H1 (cell line): ENCODE measurements at regions not wholly inside any gene's neighbourhood (a gene's known extent, or its start where the extent isn't known, plus 50 kb on each side); places are given as distances from the start of the nearest gene placed in this dataset.

Experiments used
- CTCF ChIA-PET: fragments of 300-600 bp; sonication (Branson Sonifier 250); formaldehyde crosslinking; loops from one replicate; lab custom pipeline; 2021; ENCODE audit not compliant: partially characterized antibody; lab: Charles Lee
- POLR2A ChIA-PET: fragments of 300-600 bp; sonication (Branson Sonifier 250); formaldehyde crosslinking; loops from one replicate; lab custom pipeline; 2021; ENCODE audit warnings: inconsistent platforms; ENCODE audit not compliant: partially characterized antibody; lab: Charles Lee
- DNase-seq, 2 experiments: peaks; one replicate each; pipeline versions ENCODE4 v3.0.0 to v3.0.0-alpha.2; 2010 to 2022; ENCODE audit warnings: low spot score in 2 of 2, low read depth in 1 of 2, mixed read lengths in 1 of 2
- FAIRE-seq: peaks from 2 replicates; lab custom pipeline; 2011; peaks lifted over from hg19 to GRCh38; lab: Jason Lieb, UNC
- H2AFZ ChIP-seq: 2 replicates; pipeline ENCODE4 v1.8.1; 2012; ENCODE audit warnings: low read length, inconsistent platforms
- H2AK5ac ChIP-seq: 2 replicates; pipeline ENCODE4 v1.6.1; 2013; ENCODE audit warnings: low read depth, low read length
- H2BK120ac ChIP-seq: replicated peaks from 2 replicates; pipeline ENCODE3; 2013; ENCODE audit warnings: low read depth, low read length, inconsistent platforms
- H2BK12ac ChIP-seq: 2 replicates; pipeline ENCODE4 v1.6.1; 2013; ENCODE audit warnings: low read depth, low read length
- H2BK15ac ChIP-seq: 2 replicates; pipeline ENCODE4 v1.6.1; 2013; ENCODE audit warnings: low read length
- H2BK20ac ChIP-seq: 2 replicates; pipeline ENCODE4 v1.6.1; 2013; ENCODE audit warnings: low read length
- H2BK5ac ChIP-seq: 2 replicates; pipeline ENCODE4 v1.6.1; 2013; ENCODE audit warnings: low read depth, low read length
- H3K14ac ChIP-seq: 2 replicates; pipeline ENCODE4 v1.6.1; 2013; ENCODE audit warnings: inconsistent platforms; ENCODE audit not compliant: insufficient read length
- H3K18ac ChIP-seq: 2 replicates; pipeline ENCODE4 v1.6.1; 2013; ENCODE audit warnings: low read length; ENCODE audit errors: extremely low read depth
- H3K23ac ChIP-seq: 2 replicates; pipeline ENCODE4 v1.6.1; 2013; ENCODE audit warnings: inconsistent platforms; ENCODE audit not compliant: insufficient read length
- H3K23me2 ChIP-seq: 2 replicates; pipeline ENCODE4 v1.6.1; 2013; ENCODE audit warnings: low read depth, low read length
- H3K27ac ChIP-seq: 2 replicates; pipeline ENCODE4 v1.6.1; 2011; ENCODE audit warnings: low read depth, low read length, inconsistent platforms
- H3K27me3 ChIP-seq, 4 experiments: replicated peaks in 1 of 4; 1 replicate in 1 of 4; 2 replicates in 3 of 4; pipeline versions ENCODE4 v1.6.1 to v1.8.1; 2011 to 2013; ENCODE audit warnings: low read length in 3 of 4, mild to moderate bottlenecking in 3 of 4, inconsistent platforms in 2 of 4, mixed read lengths in 2 of 4, moderate library complexity in 1 of 4; ENCODE audit not compliant: control insufficient read depth in 3 of 4, insufficient read depth in 3 of 4; ENCODE audit errors: extremely low read depth in 1 of 4
- H3K36me3 ChIP-seq, 4 experiments: 2 replicates each; pipeline versions ENCODE4 v1.6.1 to v1.8.1; 2011 to 2013; ENCODE audit warnings: mild to moderate bottlenecking in 4 of 4, low read length in 3 of 4, moderate library complexity in 2 of 4, control low read depth in 1 of 4, inconsistent platforms in 1 of 4; ENCODE audit not compliant: insufficient read depth in 4 of 4, control insufficient read depth in 2 of 4
- H3K4ac ChIP-seq: replicated peaks from 2 replicates; pipeline ENCODE3; 2013; ENCODE audit warnings: low read length, low read depth, mixed read lengths, inconsistent platforms; ENCODE audit not compliant: insufficient read length
- H3K4me1 ChIP-seq, 4 experiments: replicated peaks in 1 of 4; 1 replicate in 1 of 4; 2 replicates in 3 of 4; pipeline versions ENCODE4 v1.6.1 to v1.8.1; 2011 to 2013; ENCODE audit warnings: low read length in 3 of 4, inconsistent platforms in 2 of 4, mixed read lengths in 1 of 4; ENCODE audit not compliant: insufficient read depth in 4 of 4, control insufficient read depth in 3 of 4
- H3K4me2 ChIP-seq, 2 experiments: 2 replicates each; pipeline versions ENCODE4 v1.6.1 to v1.8.1; 2011 to 2013; ENCODE audit warnings: low read depth in 2 of 2, low read length in 2 of 2, control low read depth in 1 of 2, inconsistent platforms in 1 of 2, mild to moderate bottlenecking in 1 of 2; ENCODE audit not compliant: insufficient read depth in 1 of 2
- H3K4me3 ChIP-seq, 4 experiments: fragments of 200-600, 300-600 bp in 1 of 4; sonication (generic), shearing (Covaris generic), sonication (Bioruptor Twin) in 1 of 4; 2 replicates each; pipeline versions ENCODE4 v1.5.1 to v1.8.1; 2011 to 2016; ENCODE audit warnings: low read length in 4 of 4, low read depth in 3 of 4, control low read depth in 2 of 4, inconsistent platforms in 2 of 4, mild to moderate bottlenecking in 2 of 4, mixed read lengths in 1 of 4, moderate library complexity in 1 of 4; ENCODE audit not compliant: insufficient read depth in 2 of 4; ENCODE audit errors: extremely low read depth in 1 of 4
- H3K56ac ChIP-seq: replicated peaks from 2 replicates; pipeline ENCODE3; 2013; ENCODE audit warnings: low read depth, mild to moderate bottlenecking, mixed read lengths, low read length, inconsistent platforms; ENCODE audit not compliant: insufficient read length
- H3K79me1 ChIP-seq: 2 replicates; pipeline ENCODE4 v1.6.1; 2013; ENCODE audit warnings: low read depth, low read length, control low read depth
- H3K79me2 ChIP-seq, 2 experiments: 2 replicates each; pipeline versions ENCODE4 v1.6.1 to v1.8.1; 2012 to 2013; ENCODE audit warnings: low read length in 2 of 2, mild to moderate bottlenecking in 2 of 2, inconsistent platforms in 1 of 2; ENCODE audit not compliant: insufficient read depth in 2 of 2, control insufficient read depth in 1 of 2
- H3K9ac ChIP-seq, 4 experiments: replicated peaks in 1 of 4; 1 replicate in 1 of 4; 2 replicates in 3 of 4; pipeline versions ENCODE4 v1.6.1 to v1.8.1; 2011 to 2013; ENCODE audit warnings: low read depth in 3 of 4, low read length in 3 of 4, control low read depth in 2 of 4, mild to moderate bottlenecking in 2 of 4, moderate library complexity in 2 of 4, inconsistent platforms in 1 of 4; ENCODE audit errors: extremely low read depth in 1 of 4
- H3K9me3 ChIP-seq, 2 experiments: 2 replicates each; pipeline versions ENCODE4 v1.6.1 to v1.8.1; 2012 to 2013; ENCODE audit warnings: mild to moderate bottlenecking in 2 of 2, moderate library complexity in 2 of 2, control low read depth in 1 of 2, inconsistent platforms in 1 of 2, low read depth in 1 of 2, low read length in 1 of 2, mixed read lengths in 1 of 2; ENCODE audit not compliant: insufficient read depth in 2 of 2
- H4K20me1 ChIP-seq, 2 experiments: replicated peaks in 1 of 2; 2 replicates each; pipeline versions ENCODE3 to v1.8.1; 2011 to 2013; ENCODE audit warnings: inconsistent platforms in 2 of 2, low read length in 2 of 2, mild to moderate bottlenecking in 1 of 2; ENCODE audit not compliant: insufficient read depth in 2 of 2, control insufficient read depth in 1 of 2
- H4K5ac ChIP-seq: 2 replicates; pipeline ENCODE4 v1.6.1; 2013; ENCODE audit warnings: low read length, low read depth, mixed read lengths, inconsistent platforms; ENCODE audit not compliant: insufficient read length
- H4K8ac ChIP-seq: 2 replicates; pipeline ENCODE4 v1.8.0; 2013; ENCODE audit warnings: mild to moderate bottlenecking, moderate library complexity, low read length, inconsistent platforms; ENCODE audit not compliant: insufficient read depth; ENCODE audit errors: extremely low read depth
- H4K91ac ChIP-seq: replicated peaks from 2 replicates; pipeline ENCODE3; 2013; ENCODE audit warnings: low read length, mixed read lengths, inconsistent platforms; ENCODE audit not compliant: insufficient read length
- ATF3 ChIP-seq: IDR thresholded peaks from 2 replicates; pipeline ENCODE4 v1.6.1; 2011; ENCODE audit warnings: low read depth, mild to moderate bottlenecking, low read length; ENCODE audit not compliant: insufficient read depth
- BACH1 ChIP-seq: IDR thresholded peaks from 2 replicates; pipeline ENCODE4 v1.6.1; 2012; ENCODE audit warnings: low read length, improper control_type of control experiment
- CTCF ChIP-seq, 3 experiments: IDR thresholded peaks; 1 replicate in 2 of 3; 2 replicates in 1 of 3; pipeline versions ENCODE4 v1.5.1 to v1.6.1; 2011; ENCODE audit warnings: low read length in 3 of 3, mild to moderate bottlenecking in 3 of 3, inconsistent platforms in 2 of 3, low read depth in 1 of 3, moderate library complexity in 1 of 3; ENCODE audit not compliant: insufficient read depth in 1 of 3; ENCODE audit errors: control extremely low read depth in 1 of 3
- HDAC6 ChIP-seq: IDR thresholded peaks from one replicate; pipeline ENCODE4 v1.7.1; 2012; ENCODE audit warnings: low read depth, mild to moderate bottlenecking, inconsistent platforms, low read length, moderate library complexity
- JUND ChIP-seq: IDR thresholded peaks from 2 replicates; pipeline ENCODE4 v1.6.1; 2011; ENCODE audit warnings: mild to moderate bottlenecking, improper control_type of control experiment, low read length
- KDM4A ChIP-seq: IDR thresholded peaks from one replicate; pipeline ENCODE4 v1.7.1; 2012; ENCODE audit warnings: low read depth, mild to moderate bottlenecking, moderate library complexity, low read length, inconsistent platforms; ENCODE audit not compliant: severe bottlenecking
- PHF8 ChIP-seq: fragments of 200-600 bp; sonication (generic); conservative IDR thresholded peaks from 2 replicates; pipeline ENCODE4 v1.7.1; 2012; ENCODE audit warnings: low read depth, mild to moderate bottlenecking, inconsistent platforms, low read length, moderate library complexity
- POLR2AphosphoS5 ChIP-seq: IDR thresholded peaks from 2 replicates; pipeline ENCODE4 v1.6.1; 2011; ENCODE audit warnings: low read depth, low read length
- SIX5 ChIP-seq: IDR thresholded peaks from 2 replicates; pipeline ENCODE4 v1.6.1; 2011; ENCODE audit warnings: mild to moderate bottlenecking, low read depth, low read length
- ZNF274 ChIP-seq: IDR thresholded peaks from 2 replicates; pipeline ENCODE4 v1.7.0; 2012; ENCODE audit warnings: low read length, borderline replicate concordance; ENCODE audit errors: extremely low read depth
- WGBS, 2 experiments: shearing (Covaris generic) in 1 of 2; methylation state at CpG; one replicate each; pipeline versions ENCODE4 v1.1.6 to v1.1.7; 2013 to 2015; ENCODE audit warnings: low lambda C conversion rate in 2 of 2, mixed read lengths in 2 of 2, inconsistent platforms in 1 of 2, low coverage in 1 of 2, missing lambda C conversion rate in 1 of 2; ENCODE audit not compliant: insufficient replicate concordance in 2 of 2, insufficient coverage in 1 of 2, insufficient read length in 1 of 2; ENCODE audit errors: extremely low coverage in 1 of 2, missing lambda C conversion rate in 1 of 2; 5-methylcytosine and 5-hydroxymethylcytosine counted together

- Histone ChIP-seq H2BK20ac (no peak overlapping the region), H2BK5ac (no peak overlapping the region), H4K8ac (no peak overlapping the region), H4K5ac (no peak overlapping the region), H3K36me3 (no peaks in the 10 kb centered on the region), H2BK120ac (no peak overlapping the region), H3K9ac (no peak overlapping the region), H3K56ac (no peak overlapping the region), H4K91ac (no peak overlapping the region), H3K4me3 (no peak overlapping the region), H3K79me2 (no peaks in the 10 kb centered on the region), H4K20me1 (no peaks in the 10 kb centered on the region), H3K23me2 (no peaks in the 10 kb centered on the region), H2BK15ac (no peak overlapping the region), H3K27ac (no peak overlapping the region), H3K14ac (no peak overlapping the region), H3K18ac (no peak overlapping the region), H2AFZ (no peak overlapping the region), H3K4ac (no peak overlapping the region), H3K27me3 (no peaks in the 10 kb centered on the region), H3K23ac (no peak overlapping the region), H3K4me1 (peaks cover 0 to 5% (median 0%) of the 10 kb centered on the region in 4 experiments; a peak in 1 of 7 replicates), H2BK12ac (no peak overlapping the region), H2AK5ac (no peak overlapping the region), H3K79me1 (no peaks in the 10 kb centered on the region), H3K9me3 (no peaks in the 10 kb centered on the region), H3K4me2 (no peak overlapping the region)
- FAIRE-seq (no peak), DNase-seq (no peak)
- ChIA-PET POLR2A (no interaction called here), CTCF (no interaction called here)
- WGBS, 2 experiments, result 79% methylated on average over 5 of the region's 5 CpGs; no CpG with 5 or more reads in 1 of the 2 experiments
- TF ChIP-seq BACH1 (no peak), KDM4A (no peak), ATF3 (no peak), PHF8 (no peak), POLR2AphosphoS5 (no peak), SIX5 (no peak), CTCF (IDR thresholded peaks at IDR 0.05; ENCODE audit: control extremely low read depth in 1 of 3, insufficient read depth in 1 of 3, low read depth in 1 of 3, low read length in 3 of 3) (no peak), ZNF274 (no peak), HDAC6 (no peak), JUND (no peak)
Measured at GRCh38 chr1:116253566-116254382, 119.3 kb upstream of the ATP1A1 start.
